Ishikawa (cell line): ENCODE measurements at regions not wholly inside any gene's neighbourhood (a gene's known extent, or its start where the extent isn't known, plus 50 kb on each side); places are given as distances from the start of the nearest gene placed in this dataset.

Experiments
- CEBPB ChIP-seq: IDR thresholded peaks from 2 replicates; pipeline ENCODE4 v1.6.1; 2012
- CREB1 ChIP-seq: IDR thresholded peaks from 2 replicates; pipeline ENCODE4 v1.6.1; 2012; ENCODE audit warnings: low read depth
- EGR1 ChIP-seq: IDR thresholded peaks from 2 replicates; pipeline ENCODE4 v1.6.1; 2012
- EP300 ChIP-seq: IDR thresholded peaks from 2 replicates; pipeline ENCODE4 v1.6.1; 2012; ENCODE audit warnings: borderline replicate concordance
- FOXM1 ChIP-seq: IDR thresholded peaks from 2 replicates; pipeline ENCODE4 v1.6.1; 2012; ENCODE audit warnings: low read depth, borderline replicate concordance
- NFIC ChIP-seq: IDR thresholded peaks from 2 replicates; pipeline ENCODE4 v1.6.1; 2012
- RAD21 ChIP-seq: IDR thresholded peaks from 2 replicates; pipeline ENCODE4 v1.6.1; 2012; ENCODE audit warnings: low read depth
- TAF1 ChIP-seq: IDR thresholded peaks from 2 replicates; pipeline ENCODE4 v1.6.1; 2012; ENCODE audit warnings: low read depth, mild to moderate bottlenecking
- TCF12 ChIP-seq: IDR thresholded peaks from 2 replicates; pipeline ENCODE4 v1.6.1; 2012; ENCODE audit warnings: low read depth
- TEAD4 ChIP-seq: IDR thresholded peaks from 2 replicates; pipeline ENCODE4 v1.6.1; 2012
- ZBTB7A ChIP-seq: IDR thresholded peaks from 2 replicates; pipeline ENCODE4 v1.6.1; 2012; ENCODE audit warnings: low read depth
- TF ChIP-seq, protein P1 (sequence below): IDR thresholded peaks from 2 replicates; pipeline ENCODE4 v1.6.1; 2012
- TF ChIP-seq, protein P2 (sequence below): IDR thresholded peaks from 2 replicates; pipeline ENCODE4 v1.6.1; 2012
- TF ChIP-seq, protein P3 (sequence below): IDR thresholded peaks from 2 replicates; pipeline ENCODE4 v1.6.1; 2012; ENCODE audit warnings: low read depth, mild to moderate bottlenecking

DNA sequence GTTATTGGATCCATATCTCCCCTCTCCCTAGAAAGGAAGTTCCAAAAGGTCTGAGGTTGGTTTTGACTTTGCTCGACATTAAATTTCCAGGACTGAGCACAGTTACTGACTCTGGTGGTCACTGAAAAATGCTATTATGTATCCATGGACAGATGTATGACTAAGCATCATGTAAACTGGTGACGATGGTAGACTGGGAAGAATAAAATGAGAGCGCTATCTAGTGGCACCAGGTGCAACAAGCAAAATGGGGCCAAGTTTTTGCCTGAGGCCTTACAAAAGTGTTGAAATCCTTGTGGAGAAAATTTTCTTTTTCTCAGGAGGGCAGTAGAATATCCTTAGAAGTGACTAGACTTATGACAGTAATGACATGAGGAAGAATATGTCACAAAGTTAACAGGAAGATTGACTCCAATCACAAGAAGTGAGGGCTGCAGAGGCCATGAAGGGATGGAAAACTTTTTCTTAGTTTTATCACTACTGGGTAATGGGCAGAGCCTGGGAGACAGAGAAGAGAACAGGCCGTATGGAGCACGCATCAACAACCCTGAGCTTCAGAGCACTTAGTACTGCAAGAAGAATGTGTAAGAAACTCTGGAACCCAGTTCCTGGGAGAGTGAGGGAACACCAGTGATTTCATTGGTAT lies 88.9 kb upstream of the ELOVL5 start:
- TF ChIP-seq CEBPB: no peak
- TF ChIP-seq EGR1: no peak
- TF ChIP-seq ZBTB7A: no peak
- TF ChIP-seq, protein P1, sequence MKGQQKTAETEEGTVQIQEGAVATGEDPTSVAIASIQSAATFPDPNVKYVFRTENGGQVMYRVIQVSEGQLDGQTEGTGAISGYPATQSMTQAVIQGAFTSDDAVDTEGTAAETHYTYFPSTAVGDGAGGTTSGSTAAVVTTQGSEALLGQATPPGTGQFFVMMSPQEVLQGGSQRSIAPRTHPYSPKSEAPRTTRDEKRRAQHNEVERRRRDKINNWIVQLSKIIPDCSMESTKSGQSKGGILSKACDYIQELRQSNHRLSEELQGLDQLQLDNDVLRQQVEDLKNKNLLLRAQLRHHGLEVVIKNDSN: no peak
- no peak for TF ChIP-seq TEAD4
- no peak for TF ChIP-seq NFIC
- peak; percentile 83 for TF ChIP-seq RAD21

DNA sequence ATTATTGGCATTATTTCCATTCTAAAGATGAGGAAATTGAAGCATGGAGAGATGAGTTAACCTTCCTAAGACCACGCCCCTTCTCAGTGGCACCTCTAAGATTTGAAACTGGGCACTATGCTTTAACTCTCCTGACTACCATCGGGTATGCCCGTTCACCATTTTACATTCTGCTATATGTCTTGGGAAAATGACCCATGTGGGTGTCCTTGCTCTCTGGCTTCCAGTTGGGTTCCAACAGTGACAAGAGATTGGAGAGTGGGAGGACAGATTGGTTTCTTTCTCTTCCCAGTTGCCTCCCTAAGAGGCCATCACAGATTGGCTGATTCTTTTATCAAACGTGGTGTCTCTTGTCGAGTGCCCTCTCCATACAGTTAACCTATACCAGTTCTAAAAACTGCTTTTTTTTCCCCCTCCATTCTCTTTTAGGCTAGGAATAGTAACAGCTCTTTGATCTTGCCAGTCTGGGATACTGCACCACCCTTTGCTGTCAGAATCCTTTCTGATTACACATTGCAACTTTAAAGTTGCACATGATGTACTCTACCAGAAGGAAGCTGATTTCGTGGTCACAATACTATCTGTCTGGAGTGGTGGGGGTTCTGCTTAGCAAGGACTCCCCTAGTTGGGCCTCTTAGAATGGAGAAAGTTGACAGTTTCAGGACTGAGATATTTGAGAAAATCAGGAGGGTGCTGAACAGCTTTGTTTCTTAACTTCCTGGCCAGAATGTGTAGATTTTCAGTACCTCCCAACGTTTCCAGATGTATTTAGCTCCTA lies 88.0 kb upstream of the ELOVL5 start:
- no peak for TF ChIP-seq EP300
- TF ChIP-seq TEAD4: no peak
- TF ChIP-seq TCF12: no peak
- TF ChIP-seq NFIC: no peak
- TF ChIP-seq, protein P2, sequence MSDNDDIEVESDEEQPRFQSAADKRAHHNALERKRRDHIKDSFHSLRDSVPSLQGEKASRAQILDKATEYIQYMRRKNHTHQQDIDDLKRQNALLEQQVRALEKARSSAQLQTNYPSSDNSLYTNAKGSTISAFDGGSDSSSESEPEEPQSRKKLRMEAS: no peak
- TF ChIP-seq TAF1: no peak
- TF ChIP-seq ZBTB7A: no peak
- TF ChIP-seq, protein P3, sequence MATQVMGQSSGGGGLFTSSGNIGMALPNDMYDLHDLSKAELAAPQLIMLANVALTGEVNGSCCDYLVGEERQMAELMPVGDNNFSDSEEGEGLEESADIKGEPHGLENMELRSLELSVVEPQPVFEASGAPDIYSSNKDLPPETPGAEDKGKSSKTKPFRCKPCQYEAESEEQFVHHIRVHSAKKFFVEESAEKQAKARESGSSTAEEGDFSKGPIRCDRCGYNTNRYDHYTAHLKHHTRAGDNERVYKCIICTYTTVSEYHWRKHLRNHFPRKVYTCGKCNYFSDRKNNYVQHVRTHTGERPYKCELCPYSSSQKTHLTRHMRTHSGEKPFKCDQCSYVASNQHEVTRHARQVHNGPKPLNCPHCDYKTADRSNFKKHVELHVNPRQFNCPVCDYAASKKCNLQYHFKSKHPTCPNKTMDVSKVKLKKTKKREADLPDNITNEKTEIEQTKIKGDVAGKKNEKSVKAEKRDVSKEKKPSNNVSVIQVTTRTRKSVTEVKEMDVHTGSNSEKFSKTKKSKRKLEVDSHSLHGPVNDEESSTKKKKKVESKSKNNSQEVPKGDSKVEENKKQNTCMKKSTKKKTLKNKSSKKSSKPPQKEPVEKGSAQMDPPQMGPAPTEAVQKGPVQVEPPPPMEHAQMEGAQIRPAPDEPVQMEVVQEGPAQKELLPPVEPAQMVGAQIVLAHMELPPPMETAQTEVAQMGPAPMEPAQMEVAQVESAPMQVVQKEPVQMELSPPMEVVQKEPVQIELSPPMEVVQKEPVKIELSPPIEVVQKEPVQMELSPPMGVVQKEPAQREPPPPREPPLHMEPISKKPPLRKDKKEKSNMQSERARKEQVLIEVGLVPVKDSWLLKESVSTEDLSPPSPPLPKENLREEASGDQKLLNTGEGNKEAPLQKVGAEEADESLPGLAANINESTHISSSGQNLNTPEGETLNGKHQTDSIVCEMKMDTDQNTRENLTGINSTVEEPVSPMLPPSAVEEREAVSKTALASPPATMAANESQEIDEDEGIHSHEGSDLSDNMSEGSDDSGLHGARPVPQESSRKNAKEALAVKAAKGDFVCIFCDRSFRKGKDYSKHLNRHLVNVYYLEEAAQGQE: no peak
- no peak for TF ChIP-seq CEBPB
- TF ChIP-seq CREB1: no peak

DNA sequence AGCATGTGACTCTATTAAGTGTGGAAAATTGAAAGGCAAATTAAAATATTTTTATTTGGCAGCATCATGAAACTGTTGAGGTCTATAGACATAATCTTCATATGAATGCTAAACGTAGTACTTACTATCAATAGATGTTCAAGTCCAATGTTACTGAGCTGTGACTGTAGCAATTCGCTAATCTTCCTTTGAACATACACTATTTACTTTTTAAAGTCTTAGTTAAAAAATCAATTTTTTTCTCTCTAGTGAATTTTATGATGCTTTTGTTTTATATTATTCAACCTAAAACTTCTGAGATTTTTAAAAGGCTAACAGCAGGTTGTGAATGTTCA lies 85.2 kb upstream of the ELOVL5 start:
- TF ChIP-seq NFIC (no peak), ZBTB7A (no peak), FOXM1 (no peak), EGR1 (no peak), TCF12 (no peak), RAD21 (no peak)
- TF ChIP-seq, protein P1: no peak
- TF ChIP-seq, protein P3: no peak
- TF ChIP-seq, protein P2: no peak

DNA sequence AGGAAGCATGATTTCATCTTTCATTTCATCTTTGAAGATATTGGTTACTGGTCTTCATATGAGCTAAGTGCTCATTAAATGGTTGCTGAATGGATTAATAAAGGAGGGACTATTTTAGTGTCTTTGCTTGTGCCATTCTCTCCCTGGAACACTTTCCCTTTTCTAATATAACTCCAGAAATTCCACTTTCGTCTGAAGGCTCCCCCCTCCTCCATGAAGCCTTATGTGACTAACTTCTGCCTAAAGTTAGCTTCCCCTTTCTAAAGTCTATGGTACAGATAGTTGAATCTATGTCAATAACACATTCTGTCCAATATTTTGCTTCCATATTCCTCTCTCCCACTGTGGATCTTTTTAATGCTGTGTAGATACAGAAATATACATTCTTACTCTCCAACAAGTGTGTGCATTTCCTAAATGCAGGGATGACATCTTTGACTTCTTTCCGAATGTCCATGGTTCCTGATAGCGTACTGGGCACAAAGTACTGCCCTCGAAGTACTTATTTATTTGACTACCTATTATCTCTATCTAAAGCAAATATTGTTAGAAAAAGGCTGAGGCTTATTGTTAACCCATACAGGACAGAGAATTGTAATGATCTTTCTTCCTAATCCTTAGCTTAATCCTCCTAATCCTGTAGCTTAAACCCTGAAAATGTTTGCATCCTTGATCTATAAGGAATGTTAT lies 84.7 kb upstream of the ELOVL5 start:
- TF ChIP-seq, protein P2: no peak
- TF ChIP-seq NFIC (no peak), TCF12 (no peak), CEBPB (no peak)

DNA sequence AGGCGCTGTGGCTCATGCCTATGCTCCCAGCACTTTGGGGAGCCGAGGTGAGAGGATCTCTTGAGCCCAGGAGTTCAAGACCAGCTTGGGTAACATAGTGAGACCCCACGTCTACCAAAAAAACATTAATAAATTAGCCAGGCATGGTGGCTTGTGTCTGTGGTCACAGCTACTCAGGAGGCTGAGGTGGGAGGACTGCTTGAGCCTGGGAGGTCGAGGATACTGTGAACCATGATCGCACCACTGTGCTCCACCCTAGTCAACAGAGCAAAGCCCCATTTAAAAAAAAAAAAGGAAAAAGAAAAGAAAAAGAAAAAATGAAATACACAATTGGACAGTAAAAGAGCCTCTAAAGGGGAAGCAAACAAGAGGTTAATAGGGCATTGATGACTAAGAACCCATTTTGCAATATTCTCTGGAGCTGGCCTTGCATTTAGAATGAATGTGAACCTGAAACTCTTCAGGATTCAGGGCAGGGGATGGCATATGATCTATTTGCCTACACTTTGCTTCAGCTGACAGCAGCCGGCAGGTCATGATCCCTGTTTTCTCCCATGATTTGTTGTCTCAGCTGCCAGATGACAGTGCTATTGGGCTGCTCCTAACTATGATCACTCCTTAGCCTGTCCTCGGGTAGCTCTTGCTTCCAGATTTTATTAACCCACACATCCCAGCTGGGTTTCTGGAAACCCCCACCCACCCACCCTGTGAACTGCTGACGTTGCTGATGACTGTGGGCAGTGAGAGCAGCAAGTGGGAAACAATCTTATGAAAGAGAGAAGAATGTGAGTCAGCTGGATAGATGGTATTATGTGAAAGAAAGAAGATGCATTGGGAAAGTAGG lies 83.8 kb upstream of the ELOVL5 start:
- TF ChIP-seq TCF12 (no peak), TEAD4 (no peak), NFIC (no peak), RAD21 (no peak), TAF1 (no peak), EP300 (no peak), CREB1 (no peak), CEBPB (no peak)
- TF ChIP-seq, protein P1: no peak
- TF ChIP-seq, protein P2: no peak
